Right lobe of liver (tissue), 4 donors: ENCODE measurements at regions not wholly inside any gene's neighbourhood (a gene's known extent, or its start where the extent isn't known, plus 50 kb on each side); places are given as distances from the start of the nearest gene placed in this dataset.

Experiments
- CTCF ChIP-seq, 4 donors: fragments of 200-600 bp in 3 of 4; fragments of 450-650 bp in 1 of 4; IDR thresholded peaks; one replicate each; pipeline versions ENCODE4 v1.5.1 to v1.8.0; 2016 to 2022; ENCODE audit warnings: antibody characterized with exemption in 4 of 4, mild to moderate bottlenecking in 2 of 4
- POLR2A ChIP-seq: fragments of 450-650 bp; IDR thresholded peaks from one replicate; pipeline ENCODE4 v1.6.1; 2017; ENCODE audit warnings: antibody characterized with exemption, mild to moderate bottlenecking
- donor health status: DM: no; HTN: no; CAD: no.
- donor health status: DM: no; HTN: no; CAD: no.
- donor health status: DM: no; HTN: yes; CAD: no.

DNA sequence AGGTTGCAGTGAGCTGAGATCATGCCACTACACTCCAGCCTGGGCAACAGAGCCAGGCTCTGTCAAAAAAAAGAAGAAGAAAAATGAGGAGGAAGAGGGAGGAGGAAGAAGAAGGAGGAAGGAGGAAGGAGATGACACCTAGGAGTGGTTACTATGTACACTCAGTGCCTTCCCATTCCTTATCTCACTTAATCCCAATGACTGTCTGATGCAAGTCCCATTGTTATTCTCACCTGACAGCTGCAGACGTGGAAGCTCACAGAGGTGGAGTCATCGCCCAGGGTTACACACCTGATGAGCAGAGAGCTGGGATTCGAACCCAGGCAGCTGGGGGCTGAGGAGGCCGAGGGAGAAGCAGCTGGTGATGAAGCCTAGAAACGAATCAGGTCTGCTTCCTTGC lies 258.8 kb downstream of the SNX10 start:
- TF ChIP-seq CTCF (IDR thresholded peaks at IDR 0.05): no peak
- TF ChIP-seq POLR2A: no peak
